HFFc6 (cell line): ENCODE measurements at regions not wholly inside any gene's neighbourhood (a gene's known extent, or its start where the extent isn't known, plus 50 kb on each side); places are given as distances from the start of the nearest gene placed in this dataset.
"Not testable (repeated sequence)": the region's sequence is repeated elsewhere in the genome, so short reads cannot be mapped to it uniquely, and the experiment has no call there.

Experiments
- DNase-seq: peaks from one replicate; pipeline ENCODE4 v3.0.0-alpha.2; 2018
- H3K27ac Mint-ChIP-seq: 2 replicates; pipeline ENCODE4 v1.8.0; 2020; ENCODE audit warnings: mild to moderate bottlenecking, mixed read lengths
- H3K27me3 Mint-ChIP-seq: 2 replicates; pipeline ENCODE4 v1.8.0; 2021; ENCODE audit warnings: mild to moderate bottlenecking, moderate library complexity, mixed read lengths; ENCODE audit not compliant: insufficient read depth
- H3K36me3 Mint-ChIP-seq: 2 replicates; pipeline ENCODE4 v1.8.0; 2021; ENCODE audit warnings: low read depth, mixed read lengths
- H3K4me1 Mint-ChIP-seq: 2 replicates; pipeline ENCODE4 v1.8.0; 2020; ENCODE audit warnings: low read depth, mixed read lengths
- H3K4me3 Mint-ChIP-seq: 2 replicates; pipeline ENCODE4 v1.8.0; 2020; ENCODE audit warnings: mild to moderate bottlenecking, moderate library complexity, mixed read lengths
- H3K9me3 Mint-ChIP-seq: 2 replicates; pipeline ENCODE4 v1.8.0; 2020; ENCODE audit warnings: mild to moderate bottlenecking, mixed read lengths
- CTCF ChIP-seq: fragments of 200-600 bp; sonication (generic); IDR thresholded peaks from 2 replicates; pipeline ENCODE4 v1.5.0; 2021; ENCODE audit warnings: antibody characterized with exemption, mild to moderate bottlenecking

GRCh38 chr12:113709456-113709855 lies 237.8 kb upstream of the LHX5 start:
- H3K4me1 Mint-ChIP-seq, result no peaks in the 10 kb centered on the region
- peaks cover 40% of the 10 kb centered on the region for H3K27me3 Mint-ChIP-seq
- no peaks in the 10 kb centered on the region for H3K36me3 Mint-ChIP-seq
- no peak for TF ChIP-seq CTCF
- no peak overlapping the region for H3K4me3 Mint-ChIP-seq
- no peak overlapping the region for H3K27ac Mint-ChIP-seq
- DNase-seq, result no peak
- H3K9me3 Mint-ChIP-seq, result peaks cover 8% of the 10 kb centered on the region; the same call in 1 of the 2 replicates

GRCh38 chr12:113702836-113703235 lies 231.2 kb upstream of the LHX5 start:
- no peaks in the 10 kb centered on the region for H3K36me3 Mint-ChIP-seq
- 0 out of 2 replicates have a peak, but pooled peaks cover 4% of the 10 kb centered on the region for H3K9me3 Mint-ChIP-seq
- H3K27me3 Mint-ChIP-seq, result peaks cover 31% of the 10 kb centered on the region
- TF ChIP-seq CTCF, result no peak
- no peak overlapping the region for H3K27ac Mint-ChIP-seq
- H3K4me1 Mint-ChIP-seq, result peaks cover 9% of the 10 kb centered on the region
- H3K4me3 Mint-ChIP-seq, result no peak overlapping the region
- no peak for DNase-seq

GRCh38 chr12:113702276-113702675 lies 230.6 kb upstream of the LHX5 start:
- H3K27me3 Mint-ChIP-seq, result peaks cover 32% of the 10 kb centered on the region
- H3K4me3 Mint-ChIP-seq, result no peak overlapping the region
- peaks cover 9% of the 10 kb centered on the region for H3K4me1 Mint-ChIP-seq
- H3K9me3 Mint-ChIP-seq, result 0 out of 2 replicates have a peak, but pooled peaks cover 4% of the 10 kb centered on the region
- no peaks in the 10 kb centered on the region for H3K36me3 Mint-ChIP-seq
- no peak for DNase-seq
- H3K27ac Mint-ChIP-seq, result no peak overlapping the region
- TF ChIP-seq CTCF, result no peak

- H3K4me1 Mint-ChIP-seq, result peaks cover 9% of the 10 kb centered on the region
- H3K9me3 Mint-ChIP-seq, result 0 out of 2 replicates have a peak, but pooled peaks cover 4% of the 10 kb centered on the region
- DNase-seq, result peak; percentile 81
- H3K4me3 Mint-ChIP-seq, result peak overlapping the region; percentile 12
- H3K36me3 Mint-ChIP-seq, result no peaks in the 10 kb centered on the region
- no peak overlapping the region for H3K27ac Mint-ChIP-seq
- peaks cover 41% of the 10 kb centered on the region for H3K27me3 Mint-ChIP-seq
- TF ChIP-seq CTCF, result no peak
These were observed 229.3 kb upstream of the LHX5 start for GRCh38 chr12:113700943-113701342.

- not testable (repeated sequence) for H3K27ac Mint-ChIP-seq, H3K4me1 Mint-ChIP-seq, H3K4me3 Mint-ChIP-seq, H3K36me3 Mint-ChIP-seq, DNase-seq, H3K9me3 Mint-ChIP-seq
- H3K27me3 Mint-ChIP-seq, result peaks cover 39% of the 10 kb centered on the region
These were observed 228.3 kb upstream of the LHX5 start for GRCh38 chr12:113699984-113700383.

GRCh38 chr12:113698510-113698858 lies 226.8 kb upstream of the LHX5 start:
- peaks cover 43% of the 10 kb centered on the region for H3K27me3 Mint-ChIP-seq

More at GRCh38 chr12:113698510-113698858, 226.8 kb upstream of the LHX5 start:
- H3K27ac Mint-ChIP-seq, result no peak overlapping the region
- peaks cover 9% of the 10 kb centered on the region for H3K4me1 Mint-ChIP-seq
- 0 out of 2 replicates have a peak, but pooled peaks cover 4% of the 10 kb centered on the region for H3K9me3 Mint-ChIP-seq
- TF ChIP-seq CTCF, result no peak
- no peak for DNase-seq
- H3K36me3 Mint-ChIP-seq, result no peaks in the 10 kb centered on the region
- no peak overlapping the region for H3K4me3 Mint-ChIP-seq
